PC-3 (cell line): ENCODE measurements at regions not wholly inside any gene's neighbourhood (a gene's known extent, or its start where the extent isn't known, plus 50 kb on each side); places are given as distances from the start of the nearest gene placed in this dataset.

Experiments used
- EZH2 ChIP-seq: fragments of 300-600 bp; sonication (generic); IDR thresholded peaks from one replicate; pipeline ENCODE4 v1.6.1; 2017; ENCODE audit warnings: antibody characterized with exemption, mild to moderate bottlenecking, low read length; ENCODE audit not compliant: unreplicated experiment
- TF ChIP-seq, protein P1 (sequence below): fragments of 300-600 bp; sonication (generic); conservative IDR thresholded peaks from 2 replicates; pipeline ENCODE4 v1.5.1; 2017; ENCODE audit warnings: antibody characterized with exemption, low read depth, mild to moderate bottlenecking, low read length

DNA sequence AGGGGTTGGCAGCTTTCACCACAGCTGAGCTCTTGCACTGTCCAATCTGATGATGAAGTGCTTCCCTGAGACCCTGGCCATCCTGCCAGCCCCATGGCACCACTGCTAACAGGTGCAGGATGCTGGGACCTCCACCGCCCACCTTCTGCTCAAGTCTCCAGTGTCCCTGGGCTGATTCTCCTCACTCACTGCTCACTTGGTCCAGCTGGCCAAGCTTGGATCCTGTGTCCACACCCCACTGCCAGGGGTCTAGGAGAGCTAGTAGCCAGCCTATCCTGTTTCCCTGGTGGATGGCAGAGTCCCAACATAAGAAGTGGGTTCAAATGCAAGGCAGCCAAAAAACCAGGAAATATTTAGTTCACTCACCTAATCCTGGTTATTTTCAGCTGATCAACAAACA lies 217.2 kb upstream of the IRF2BP2 start:
- TF ChIP-seq, protein P1, sequence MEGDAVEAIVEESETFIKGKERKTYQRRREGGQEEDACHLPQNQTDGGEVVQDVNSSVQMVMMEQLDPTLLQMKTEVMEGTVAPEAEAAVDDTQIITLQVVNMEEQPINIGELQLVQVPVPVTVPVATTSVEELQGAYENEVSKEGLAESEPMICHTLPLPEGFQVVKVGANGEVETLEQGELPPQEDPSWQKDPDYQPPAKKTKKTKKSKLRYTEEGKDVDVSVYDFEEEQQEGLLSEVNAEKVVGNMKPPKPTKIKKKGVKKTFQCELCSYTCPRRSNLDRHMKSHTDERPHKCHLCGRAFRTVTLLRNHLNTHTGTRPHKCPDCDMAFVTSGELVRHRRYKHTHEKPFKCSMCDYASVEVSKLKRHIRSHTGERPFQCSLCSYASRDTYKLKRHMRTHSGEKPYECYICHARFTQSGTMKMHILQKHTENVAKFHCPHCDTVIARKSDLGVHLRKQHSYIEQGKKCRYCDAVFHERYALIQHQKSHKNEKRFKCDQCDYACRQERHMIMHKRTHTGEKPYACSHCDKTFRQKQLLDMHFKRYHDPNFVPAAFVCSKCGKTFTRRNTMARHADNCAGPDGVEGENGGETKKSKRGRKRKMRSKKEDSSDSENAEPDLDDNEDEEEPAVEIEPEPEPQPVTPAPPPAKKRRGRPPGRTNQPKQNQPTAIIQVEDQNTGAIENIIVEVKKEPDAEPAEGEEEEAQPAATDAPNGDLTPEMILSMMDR, result no peak
- no peak for TF ChIP-seq EZH2
